NCI-H2196 (cell line): ENCODE measurements at regions not wholly inside any gene's neighbourhood (a gene's known extent, or its start where the extent isn't known, plus 50 kb on each side); places are given as distances from the start of the nearest gene placed in this dataset.

Source experiments
- DNase-seq: peaks from one replicate; lab custom pipeline; 2025; ENCODE audit not compliant: unreplicated experiment; lab: John Stamatoyannopoulos, UW

- no peak for DNase-seq
Measured at GRCh38 chr5:21184581-21184980, 1196.6 kb upstream of the CDH18 start.

DNA sequence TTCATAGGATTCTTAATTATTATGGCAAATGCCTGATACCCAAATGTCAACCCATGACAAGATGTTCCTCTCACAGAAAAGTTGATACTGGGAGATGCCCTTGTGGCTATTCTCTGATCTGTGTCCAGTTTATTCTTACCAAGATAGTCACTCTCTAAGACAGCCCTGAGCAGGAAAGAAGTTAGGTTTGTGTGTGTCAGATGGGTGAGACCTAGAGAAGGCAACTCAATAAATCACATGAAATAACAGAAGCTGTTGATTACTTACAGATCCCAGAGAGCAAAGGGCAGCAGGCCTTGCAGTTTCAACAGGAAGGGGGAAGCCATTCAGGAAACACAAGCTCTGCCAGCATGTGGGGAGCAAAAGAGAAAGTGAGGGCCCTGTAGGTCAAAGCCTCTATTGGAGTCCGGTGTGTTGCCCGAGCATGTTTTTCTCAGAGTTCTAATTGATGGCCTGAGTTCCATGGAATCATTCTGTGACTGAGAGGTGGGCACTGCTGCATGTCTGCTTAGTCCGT is 1193.7 kb upstream of the CDH18 start:
- no peak for DNase-seq

GRCh38 chr5:21173526-21173925 is 1185.5 kb upstream of the CDH18 start:
- no peak for DNase-seq

DNA sequence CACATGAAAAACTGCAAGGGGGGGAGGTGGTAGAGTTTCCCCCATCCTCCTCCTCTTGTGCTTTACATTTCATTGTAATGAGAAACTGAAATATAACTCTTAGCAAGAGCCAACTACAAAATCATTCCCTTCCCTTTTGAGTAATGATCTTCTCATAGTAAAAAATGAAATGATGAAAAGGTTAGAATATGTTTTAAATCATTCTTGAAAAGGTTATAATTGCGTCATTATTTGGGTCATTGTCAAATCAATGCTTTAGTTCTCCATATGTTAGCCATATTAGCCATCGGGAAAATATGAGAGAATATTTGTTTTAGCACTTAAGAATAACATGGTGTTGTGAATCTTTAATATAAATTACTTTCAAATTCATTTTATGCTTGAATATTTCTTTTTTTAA is 1185.0 kb upstream of the CDH18 start:
- no peak for DNase-seq

DNA sequence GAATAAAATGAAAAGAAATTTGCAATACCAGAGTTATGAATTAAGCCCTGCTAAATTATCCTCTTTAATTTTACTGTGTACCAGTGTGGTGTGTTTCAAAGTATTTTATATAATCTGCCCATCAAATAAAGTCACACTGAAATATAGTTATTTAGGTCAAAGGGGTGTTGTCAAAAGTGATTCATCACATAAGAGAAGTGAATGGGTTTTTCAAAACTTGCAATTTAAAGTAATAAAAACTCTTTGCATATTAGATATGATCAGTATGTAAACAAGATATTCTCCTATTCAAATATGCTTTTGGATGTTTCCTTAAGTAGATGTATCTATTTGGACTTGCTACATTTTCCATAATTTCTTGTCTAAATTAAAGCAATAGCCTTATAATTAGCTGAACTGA is 1183.0 kb upstream of the CDH18 start:
- no peak for DNase-seq

DNA sequence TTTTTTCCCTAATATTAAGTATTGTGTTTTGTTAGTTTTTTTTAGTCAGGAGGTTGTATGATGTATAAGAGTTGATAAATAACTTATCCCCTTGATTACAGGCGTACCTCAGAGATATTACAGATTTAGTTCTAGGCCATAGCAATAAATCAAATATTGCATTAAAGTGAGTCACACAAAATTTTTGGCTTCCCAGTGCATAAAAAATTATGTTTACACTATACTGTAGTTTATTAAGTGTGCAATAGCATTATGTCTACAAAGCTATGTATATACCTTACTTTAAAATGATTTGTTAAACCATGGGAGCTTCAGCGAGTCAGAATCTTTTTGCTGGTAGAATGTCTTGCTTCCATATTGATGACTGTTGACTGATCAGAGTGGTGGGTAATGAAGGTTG is 1180.6 kb upstream of the CDH18 start:
- DNase-seq, result no peak

DNA sequence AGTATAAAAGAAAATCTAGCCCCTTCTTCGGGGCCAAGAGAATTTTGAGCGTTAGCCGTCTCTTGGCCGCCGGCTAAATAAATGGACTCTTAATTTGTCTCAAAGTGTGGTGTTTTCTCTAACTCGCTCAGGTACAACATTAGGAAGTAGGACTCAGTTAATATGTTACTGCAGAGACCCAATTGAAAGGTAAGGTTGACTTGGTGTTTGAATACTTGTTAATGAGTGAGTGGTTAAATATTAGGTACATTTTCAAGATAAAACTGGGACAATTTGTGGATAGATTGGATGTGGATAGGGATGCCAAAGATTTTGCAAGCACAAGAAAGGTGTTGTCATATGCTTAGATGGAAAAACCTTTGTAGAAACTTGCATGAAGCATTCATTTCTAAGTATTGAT is 1177.3 kb upstream of the CDH18 start:
- DNase-seq, result no peak

DNA sequence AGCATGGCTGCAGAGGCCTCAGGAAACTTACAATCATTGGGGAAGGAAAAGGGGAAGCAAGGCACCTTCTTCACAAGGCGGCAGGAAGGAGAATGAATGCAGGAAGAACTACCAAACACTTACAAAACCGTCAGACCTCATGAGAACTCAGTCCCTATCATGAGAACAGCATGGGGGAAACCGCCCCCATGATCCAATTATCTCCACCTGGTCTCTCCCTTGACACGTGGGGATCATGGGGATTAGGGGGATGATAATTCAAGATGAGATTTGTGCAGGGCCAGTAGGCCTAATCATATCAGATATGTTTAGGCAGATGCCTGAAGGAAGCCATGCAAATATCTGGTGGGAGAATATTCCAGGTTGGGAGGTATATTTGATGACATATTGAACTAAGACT is 1176.4 kb upstream of the CDH18 start:
- no peak for DNase-seq

- no peak for DNase-seq
Measured at GRCh38 chr5:21159510-21160059, 1171.6 kb upstream of the CDH18 start.

- DNase-seq, result no peak
Measured at GRCh38 chr5:21154526-21154925, 1166.5 kb upstream of the CDH18 start.

GRCh38 chr5:21152611-21153010 is 1164.6 kb upstream of the CDH18 start:
- no peak for DNase-seq

DNA sequence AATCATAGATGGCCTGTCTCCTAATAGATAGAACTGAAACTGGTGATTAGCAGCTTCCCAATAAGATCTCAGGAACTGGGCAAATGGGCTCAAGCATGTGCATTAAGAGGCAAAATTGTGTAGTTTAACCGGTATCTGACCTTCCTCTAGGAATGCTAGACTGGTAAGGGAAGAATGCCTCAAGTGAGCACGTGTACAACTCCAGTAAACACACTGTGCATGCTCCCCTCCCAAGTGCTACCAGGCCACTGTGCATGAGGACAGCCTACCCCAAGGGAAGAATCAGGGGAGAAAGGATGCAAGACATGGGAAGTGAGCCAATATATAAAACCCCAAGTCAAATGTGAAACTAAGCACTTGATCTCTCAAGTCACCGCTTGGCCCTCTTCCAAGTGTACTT is 1157.4 kb upstream of the CDH18 start:
- no peak for DNase-seq

- no peak for DNase-seq
Measured at GRCh38 chr5:21143686-21144085, 1155.7 kb upstream of the CDH18 start.

GRCh38 chr5:21142791-21143190 is 1154.8 kb upstream of the CDH18 start:
- no peak for DNase-seq

- no peak for DNase-seq
Measured at GRCh38 chr5:21140987-21141386, 1153.0 kb upstream of the CDH18 start.

DNA sequence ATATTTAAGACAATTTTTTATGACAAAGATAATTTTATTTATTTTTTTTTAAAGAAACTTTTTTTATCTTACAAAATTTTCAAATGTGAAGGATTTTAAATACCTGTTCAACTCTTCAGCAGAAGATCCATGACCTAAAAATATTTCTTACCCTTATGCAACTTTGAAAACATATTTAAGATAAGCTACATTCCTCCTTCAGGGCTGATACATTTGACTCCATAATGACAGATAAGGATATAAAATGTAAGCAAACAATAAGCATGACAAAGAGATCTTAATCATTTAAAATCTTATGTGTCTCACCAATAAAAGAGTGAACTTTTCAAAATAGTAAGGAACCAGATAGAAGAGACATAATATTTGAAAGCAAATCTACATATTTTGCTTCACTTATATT is 1138.2 kb upstream of the CDH18 start:
- no peak for DNase-seq

GRCh38 chr5:21125238-21125983 is 1137.4 kb upstream of the CDH18 start:
- no peak for DNase-seq

DNA sequence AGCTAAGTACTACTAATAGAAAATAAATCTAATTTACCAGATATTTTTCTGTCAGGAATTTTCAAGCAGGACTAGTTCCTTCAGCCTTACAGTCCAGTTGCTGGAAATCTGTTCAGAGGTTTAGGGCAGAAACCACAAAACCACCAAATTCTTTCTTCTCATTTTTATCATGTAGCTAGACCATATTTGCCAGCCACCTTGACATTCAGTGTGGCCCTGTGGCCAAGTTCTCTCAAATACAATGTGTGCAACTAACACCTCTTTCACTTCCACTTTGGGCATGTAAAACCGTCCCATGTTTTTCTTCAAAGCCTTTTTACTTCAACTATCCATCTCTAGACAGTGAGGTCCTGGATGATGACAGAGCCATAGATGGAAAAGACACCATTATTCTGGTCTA is 1133.2 kb upstream of the CDH18 start:
- no peak for DNase-seq

- no peak for DNase-seq
Measured at GRCh38 chr5:21097661-21098060, 1109.7 kb upstream of the CDH18 start.

- no peak for DNase-seq
Measured at GRCh38 chr5:21094619-21095018, 1106.6 kb upstream of the CDH18 start.

DNA sequence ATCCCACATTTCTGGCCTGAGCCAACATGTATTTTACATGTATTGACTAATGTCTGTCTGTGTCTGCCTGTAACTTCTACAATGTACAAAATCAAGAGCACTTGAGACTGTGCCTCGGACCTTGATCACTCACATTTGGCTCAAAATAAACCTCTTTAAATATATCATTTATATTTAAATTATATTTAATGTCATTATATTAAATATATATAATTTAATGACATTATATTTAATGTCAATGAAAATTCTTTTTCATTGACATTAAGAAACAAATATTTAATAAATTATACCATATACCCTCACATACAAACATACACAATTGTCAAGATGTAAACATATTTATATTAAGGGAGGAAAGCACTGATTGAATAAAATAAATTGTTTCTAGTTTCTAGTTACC is 1099.8 kb upstream of the CDH18 start:
- DNase-seq, result no peak

DNA sequence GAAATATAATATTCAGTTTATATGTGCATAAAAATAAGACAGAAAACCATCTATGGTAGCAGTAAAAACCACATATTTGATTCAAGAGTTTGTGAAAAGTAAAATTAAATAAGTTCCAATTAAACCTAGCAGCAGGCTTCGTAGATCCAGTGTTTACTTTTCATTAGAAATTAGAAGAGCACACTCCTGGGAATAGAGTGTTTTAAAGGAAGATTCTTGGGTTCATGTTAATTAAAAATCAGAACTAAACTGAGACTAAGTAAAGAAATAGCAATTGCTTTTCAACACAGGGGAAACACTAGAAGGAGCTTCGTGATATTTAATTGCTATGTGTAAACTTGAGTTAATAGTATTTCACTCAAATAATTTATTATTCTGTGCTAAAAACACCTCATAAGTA is 1097.8 kb upstream of the CDH18 start:
- DNase-seq, result no peak

DNA sequence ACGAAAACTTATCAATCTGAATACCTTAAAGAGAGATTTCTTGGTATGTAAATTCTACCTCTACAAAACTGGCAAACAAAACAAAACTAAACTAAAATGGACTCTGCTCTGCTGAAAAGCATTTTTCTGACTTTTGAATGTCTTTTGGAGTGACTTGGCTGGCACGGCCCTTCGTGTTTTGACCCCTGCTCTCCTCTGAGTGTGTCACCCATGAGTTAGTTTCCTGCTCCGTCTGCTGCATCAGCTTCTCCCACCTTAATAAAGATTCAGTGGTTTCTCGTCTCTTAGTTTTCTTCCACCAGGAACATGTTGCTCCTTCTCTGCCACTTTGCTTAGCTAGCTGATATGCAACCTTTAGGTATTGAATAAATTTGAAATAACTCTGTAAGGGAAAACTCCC is 1084.0 kb upstream of the CDH18 start:
- no peak for DNase-seq
